BLaER1 treated with 17β-estradiol and CSF1 and Interleukin-3, amounts not matched to agents 10 nM and 100 nM (cell line): ENCODE measurements at regions not wholly inside any gene's neighbourhood (a gene's known extent, or its start where the extent isn't known, plus 50 kb on each side); places are given as distances from the start of the nearest gene placed in this dataset.

Experiments used
- H3K27ac ChIP-seq, 11 experiments: shearing (Covaris generic); formaldehyde crosslinking; 2 replicates each; pipeline ENCODE4 v1.8.1; 2022
- H3K27me3 ChIP-seq, 11 experiments: shearing (Covaris generic); formaldehyde crosslinking; 2 replicates each; pipeline ENCODE4 v1.8.1; 2022
- H3K36me3 ChIP-seq, 11 experiments: shearing (Covaris generic); formaldehyde crosslinking; 2 replicates each; pipeline ENCODE4 v1.8.1; 2022
- H3K4me1 ChIP-seq, 10 experiments: shearing (Covaris generic); formaldehyde crosslinking; 2 replicates each; pipeline ENCODE4 v1.8.1; 2022
- H3K4me2 ChIP-seq, 11 experiments: shearing (Covaris generic); formaldehyde crosslinking; 2 replicates each; pipeline ENCODE4 v1.8.1; 2022
- H3K4me3 ChIP-seq, 10 experiments: shearing (Covaris generic); formaldehyde crosslinking; 2 replicates each; pipeline ENCODE4 v1.8.1; 2022
- H3K9ac ChIP-seq, 11 experiments: shearing (Covaris generic); formaldehyde crosslinking; 2 replicates each; pipeline ENCODE4 v1.8.1; 2022
- H3K9me3 ChIP-seq, 11 experiments: shearing (Covaris generic); formaldehyde crosslinking; replicated peaks in 1 of 11; 2 replicates each; pipeline ENCODE4 v1.8.1; 2022
- H4K20me1 ChIP-seq, 11 experiments: shearing (Covaris generic); formaldehyde crosslinking; 2 replicates each; pipeline ENCODE4 v1.8.1; 2022
- Cebpa-rat ChIP-seq, 11 experiments: shearing (Covaris generic); IDR thresholded peaks; 2 replicates each; pipeline ENCODE4 v1.8.1; 2022

DNA sequence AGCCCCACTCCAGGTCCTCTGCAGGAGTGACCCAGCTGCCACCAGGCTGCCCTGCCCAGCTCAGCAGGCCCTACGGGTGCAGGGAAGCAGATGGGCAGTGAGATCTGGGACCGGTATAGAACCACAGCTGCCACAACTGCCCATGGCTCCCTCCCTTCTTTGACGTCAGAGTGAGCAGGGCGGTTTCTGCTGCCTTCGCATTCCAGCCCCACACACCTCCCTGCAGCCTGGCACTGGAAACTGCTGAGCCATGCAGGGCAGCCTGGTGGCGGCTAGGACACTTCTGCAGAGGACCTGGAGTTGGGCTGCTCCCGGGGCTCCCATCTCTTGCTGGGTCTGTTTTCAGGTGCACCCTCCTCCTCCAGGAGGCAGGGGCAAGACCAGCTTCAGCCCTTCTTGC lies 101.6 kb upstream of the CD93 start:
- Histone ChIP-seq H3K9ac (no peak overlapping the region), H3K4me2 (no peak overlapping the region), H4K20me1 (no peaks in the 10 kb centered on the region), H3K36me3 (no peaks in the 10 kb centered on the region), H3K27me3 (no peaks in the 10 kb centered on the region), H3K4me1 (peaks cover 0 to 20% (median 0%) of the 10 kb centered on the region in 10 experiments; a peak in 5 of 20 replicates), H3K9me3 (peaks cover 0 to 20% (median 5%) of the 10 kb centered on the region in 11 experiments; a peak in 10 of 22 replicates), H3K27ac (peak overlapping the region in 1 of 11 experiments; percentile 12; a peak in 2 of 22 replicates), H3K4me3 (no peak overlapping the region)
- no peak for TF ChIP-seq Cebpa-rat (IDR thresholded peaks at IDR 0.05)

DNA sequence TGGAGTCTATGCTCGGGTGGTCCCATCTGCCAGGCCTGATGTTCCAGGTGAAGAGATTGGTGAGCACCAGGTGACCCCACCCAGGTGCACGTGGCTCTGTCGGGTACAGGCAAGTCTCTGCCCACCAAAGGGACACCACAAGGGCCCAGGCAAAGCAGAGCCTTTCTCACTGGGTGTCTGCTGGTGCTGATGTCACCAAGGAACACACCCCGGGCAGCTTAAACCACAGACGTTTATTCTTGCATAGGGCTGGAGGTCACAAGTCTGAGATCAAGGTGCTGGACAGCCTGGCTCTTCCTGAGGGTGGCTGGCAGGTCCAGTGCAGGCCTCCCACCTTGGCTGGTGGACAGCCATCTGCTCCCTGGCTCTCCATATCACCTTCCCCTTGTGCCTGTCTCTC lies 100.7 kb upstream of the CD93 start:
- Histone ChIP-seq H3K27me3 (no peaks in the 10 kb centered on the region), H3K4me1 (peaks cover 0 to 20% (median 0%) of the 10 kb centered on the region in 10 experiments; a peak in 5 of 20 replicates), H3K4me3 (no peak overlapping the region), H3K36me3 (no peaks in the 10 kb centered on the region), H3K9me3 (peaks cover 0 to 26% (median 8%) of the 10 kb centered on the region in 11 experiments; a peak in 12 of 22 replicates), H3K4me2 (no peak overlapping the region), H4K20me1 (no peaks in the 10 kb centered on the region), H3K27ac (peak overlapping the region in 1 of 11 experiments; percentile 4; a peak in 2 of 22 replicates), H3K9ac (no peak overlapping the region)
- no peak for TF ChIP-seq Cebpa-rat (IDR thresholded peaks at IDR 0.05)

DNA sequence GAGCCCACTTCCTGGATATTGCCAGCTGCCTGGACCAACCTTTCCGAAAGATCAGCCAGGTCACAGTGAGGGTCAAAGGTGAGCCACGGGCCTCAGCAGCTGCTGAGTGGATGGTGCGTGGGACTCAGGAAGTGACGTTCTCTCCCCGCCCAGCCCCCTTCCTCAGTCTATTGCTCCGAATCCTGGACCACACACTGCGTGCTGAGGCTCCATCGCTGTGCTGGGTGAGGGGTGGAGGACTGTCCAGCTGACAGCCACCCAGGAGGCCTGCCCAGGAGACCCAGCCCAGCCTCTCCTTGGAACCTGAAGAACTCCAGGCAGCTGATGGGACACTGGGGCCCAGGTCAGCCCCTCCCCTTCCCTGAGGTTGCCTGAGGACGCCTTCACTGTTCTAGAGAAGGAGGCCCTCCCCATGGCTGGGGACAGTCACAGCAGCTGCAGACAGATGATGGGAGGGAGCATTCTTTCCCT lies 94.4 kb upstream of the CD93 start:
- no peak overlapping the region for H3K4me3 ChIP-seq
- no peak overlapping the region for H3K9ac ChIP-seq
- peak overlapping the region in 3 of 11 experiments; percentile 1 to 7 (median 5); a peak in 3 of 22 replicates for H3K27ac ChIP-seq
- no peak for TF ChIP-seq Cebpa-rat (IDR thresholded peaks at IDR 0.05)
- peaks cover 7 to 28% (median 19%) of the 10 kb centered on the region in 11 experiments; a peak in 19 of 22 replicates for H3K9me3 ChIP-seq
- no peaks in the 10 kb centered on the region for H4K20me1 ChIP-seq
- H3K4me2 ChIP-seq, result peak overlapping the region in 5 of 11 experiments; percentile 4 to 36 (median 16); a peak in 6 of 22 replicates
- peaks cover 0 to 20% (median 0%) of the 10 kb centered on the region in 10 experiments; a peak in 8 of 20 replicates for H3K4me1 ChIP-seq
- H3K27me3 ChIP-seq, result no peaks in the 10 kb centered on the region
- H3K36me3 ChIP-seq, result no peaks in the 10 kb centered on the region

DNA sequence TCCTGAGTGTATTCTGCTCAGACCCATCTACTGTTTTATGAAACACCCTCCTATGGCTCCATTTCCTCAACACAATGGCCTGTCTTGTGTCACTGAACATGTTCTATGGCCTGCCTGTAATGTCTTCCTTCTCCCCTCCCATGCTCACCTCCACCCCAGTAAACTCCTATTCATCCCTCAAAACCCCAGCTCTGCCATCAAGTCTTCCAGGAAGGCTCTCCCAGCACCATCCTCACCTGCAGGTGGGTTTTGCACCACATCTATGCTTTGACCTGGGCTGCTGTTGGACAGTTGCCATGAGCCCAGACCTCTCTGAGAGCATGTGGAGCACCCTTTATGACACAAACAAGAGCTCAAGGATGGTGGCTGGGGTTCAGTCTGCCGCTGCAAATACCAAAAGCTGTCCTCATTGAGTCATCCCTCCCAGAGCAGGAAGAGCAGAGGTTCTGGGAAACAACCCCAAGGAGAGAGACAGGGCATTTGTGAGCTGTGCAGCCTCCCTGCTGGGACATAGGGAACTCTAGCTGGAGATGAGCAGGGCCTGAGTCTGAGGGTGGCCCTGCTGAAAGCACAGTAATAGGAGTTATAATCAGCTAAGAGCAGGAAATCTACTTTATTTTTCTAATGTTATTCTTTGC lies 93.8 kb upstream of the CD93 start:
- Histone ChIP-seq H3K27ac (peak overlapping the region in 2 of 11 experiments; percentile 1 to 7; a peak in 3 of 22 replicates), H3K4me1 (peaks cover 0 to 20% (median 0%) of the 10 kb centered on the region in 10 experiments; a peak in 8 of 20 replicates), H3K27me3 (no peaks in the 10 kb centered on the region), H3K9ac (no peak overlapping the region), H4K20me1 (no peaks in the 10 kb centered on the region), H3K4me2 (peak overlapping the region in 4 of 11 experiments; percentile 5 to 36 (median 24); a peak in 4 of 22 replicates), H3K36me3 (no peaks in the 10 kb centered on the region), H3K9me3 (peaks cover 7 to 22% (median 19%) of the 10 kb centered on the region in 11 experiments; a peak in 19 of 22 replicates), H3K4me3 (no peak overlapping the region)
- no peak for TF ChIP-seq Cebpa-rat (IDR thresholded peaks at IDR 0.05)

DNA sequence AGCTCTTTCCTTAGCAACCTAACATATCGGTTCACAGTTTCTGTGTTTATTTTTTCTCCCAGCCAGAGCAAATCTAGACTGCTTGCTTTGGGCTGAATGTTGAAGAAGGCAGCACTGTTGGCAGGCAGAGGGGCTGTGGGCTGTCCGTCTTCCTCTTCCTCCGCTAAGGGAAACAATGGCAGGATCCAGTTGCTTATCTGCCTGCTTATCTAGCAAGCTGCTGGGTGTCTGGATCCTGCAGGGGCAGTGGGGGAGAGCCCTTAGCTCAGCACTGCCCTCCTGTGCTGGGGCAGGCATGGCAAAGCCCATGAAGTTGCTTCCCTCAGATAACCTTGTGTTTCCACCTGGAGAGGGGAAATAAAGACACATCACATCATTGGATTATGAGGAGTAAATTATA lies 92.7 kb upstream of the CD93 start:
- no peak overlapping the region for H3K9ac ChIP-seq
- H3K27me3 ChIP-seq, result no peaks in the 10 kb centered on the region
- TF ChIP-seq Cebpa-rat (IDR thresholded peaks at IDR 0.05), result no peak
- H4K20me1 ChIP-seq, result no peaks in the 10 kb centered on the region
- H3K27ac ChIP-seq, result 0 out of 22 replicates have a peak overlapping the region, but pooled peaks of 1 of the 11 experiments have one; percentile 1
- H3K36me3 ChIP-seq, result no peaks in the 10 kb centered on the region
- peaks cover 0 to 20% (median 0%) of the 10 kb centered on the region in 10 experiments; a peak in 8 of 20 replicates for H3K4me1 ChIP-seq
- H3K9me3 ChIP-seq, result peaks cover 7 to 22% (median 17%) of the 10 kb centered on the region in 11 experiments; a peak in 19 of 22 replicates
- H3K4me2 ChIP-seq, result 0 out of 22 replicates have a peak overlapping the region, but pooled peaks of 1 of the 11 experiments have one; percentile 6
- no peak overlapping the region for H3K4me3 ChIP-seq

DNA sequence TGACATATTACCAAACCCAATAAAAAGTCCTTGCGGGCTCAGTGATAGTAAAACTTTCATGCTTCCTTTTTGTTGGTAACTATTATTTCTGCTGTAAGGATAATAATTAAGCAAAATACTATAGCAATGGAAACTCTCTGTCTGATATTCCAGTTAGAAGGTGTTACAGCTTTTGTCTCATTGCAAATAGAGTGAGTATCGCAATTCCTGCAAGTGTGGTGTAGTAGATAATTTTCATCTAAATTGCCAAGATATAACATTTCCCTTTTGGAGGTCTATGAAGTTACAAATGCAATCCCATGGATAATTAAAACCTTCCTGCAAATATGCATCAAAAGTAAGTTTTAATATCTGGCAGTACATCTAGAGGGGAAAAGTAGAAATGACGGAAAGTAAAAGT lies 88.7 kb upstream of the CD93 start:
- Histone ChIP-seq H3K9ac (no peak overlapping the region), H3K4me1 (peaks cover 0 to 25% (median under 1%) of the 10 kb centered on the region in 10 experiments; a peak in 7 of 20 replicates), H3K9me3 (peaks cover 0 to 17% (median 13%) of the 10 kb centered on the region in 11 experiments; a peak in 17 of 22 replicates), H3K27ac (no peak overlapping the region), H3K4me3 (no peak overlapping the region), H3K36me3 (no peaks in the 10 kb centered on the region), H3K4me2 (no peak overlapping the region), H4K20me1 (no peaks in the 10 kb centered on the region), H3K27me3 (no peaks in the 10 kb centered on the region)
- no peak for TF ChIP-seq Cebpa-rat (IDR thresholded peaks at IDR 0.05)

DNA sequence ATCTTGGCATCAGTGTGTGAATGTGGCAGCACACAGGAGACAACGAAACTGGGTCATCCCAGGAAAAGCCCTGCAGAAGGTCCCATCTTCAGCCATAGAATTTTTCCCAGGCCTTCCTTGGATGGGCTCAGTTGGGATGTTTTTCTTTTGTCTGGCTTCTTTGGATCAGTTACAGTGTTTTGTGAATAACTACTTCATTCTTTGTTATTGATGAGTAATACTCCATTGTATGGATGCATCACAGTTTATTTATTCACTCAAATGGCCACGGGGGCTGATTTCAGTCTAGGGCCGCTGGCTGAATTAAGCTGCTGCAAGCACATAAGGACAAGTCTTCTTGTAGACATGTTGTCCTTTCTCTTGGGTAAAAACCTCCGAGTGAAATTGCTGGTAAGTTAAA lies 81.3 kb upstream of the CD93 start:
- TF ChIP-seq Cebpa-rat (IDR thresholded peaks at IDR 0.05), result no peak
- H3K9ac ChIP-seq, result no peak overlapping the region
- H3K36me3 ChIP-seq, result no peaks in the 10 kb centered on the region
- no peaks in the 10 kb centered on the region for H3K27me3 ChIP-seq
- no peak overlapping the region for H3K4me2 ChIP-seq
- no peaks in the 10 kb centered on the region for H4K20me1 ChIP-seq
- peaks cover 0 to 57% (median 25%) of the 10 kb centered on the region in 10 experiments; a peak in 18 of 20 replicates for H3K4me1 ChIP-seq
- H3K27ac ChIP-seq, result no peak overlapping the region
- no peak overlapping the region for H3K4me3 ChIP-seq
- no peaks in the 10 kb centered on the region for H3K9me3 ChIP-seq

DNA sequence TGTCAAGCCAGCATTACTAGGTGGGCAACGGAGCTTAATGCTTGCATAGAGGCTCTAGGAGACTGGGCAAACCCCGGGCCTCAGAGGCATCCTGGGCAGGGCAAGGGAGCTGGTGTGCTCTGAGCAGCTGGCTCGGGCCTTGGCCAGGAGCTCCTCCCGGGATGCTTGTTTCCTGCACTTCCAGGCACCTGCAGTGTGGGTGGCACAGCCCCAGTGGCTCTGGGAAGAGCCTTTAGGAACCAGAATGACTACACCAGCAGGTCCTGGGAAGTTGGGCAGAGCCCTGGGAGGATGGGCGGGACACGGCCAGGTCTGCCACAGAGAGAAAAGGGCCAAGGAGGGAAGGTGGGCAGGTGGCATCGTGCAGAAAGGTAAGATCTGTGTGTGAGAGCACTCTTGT lies 80.4 kb upstream of the CD93 start:
- Histone ChIP-seq H3K27me3 (no peaks in the 10 kb centered on the region), H3K27ac (no peak overlapping the region), H3K36me3 (no peaks in the 10 kb centered on the region), H3K4me2 (no peak overlapping the region), H3K9me3 (no peaks in the 10 kb centered on the region), H4K20me1 (no peaks in the 10 kb centered on the region), H3K4me3 (no peak overlapping the region), H3K9ac (no peak overlapping the region), H3K4me1 (peaks cover 3 to 59% (median 33%) of the 10 kb centered on the region in 10 experiments)
- TF ChIP-seq Cebpa-rat (IDR thresholded peaks at IDR 0.05), result no peak

DNA sequence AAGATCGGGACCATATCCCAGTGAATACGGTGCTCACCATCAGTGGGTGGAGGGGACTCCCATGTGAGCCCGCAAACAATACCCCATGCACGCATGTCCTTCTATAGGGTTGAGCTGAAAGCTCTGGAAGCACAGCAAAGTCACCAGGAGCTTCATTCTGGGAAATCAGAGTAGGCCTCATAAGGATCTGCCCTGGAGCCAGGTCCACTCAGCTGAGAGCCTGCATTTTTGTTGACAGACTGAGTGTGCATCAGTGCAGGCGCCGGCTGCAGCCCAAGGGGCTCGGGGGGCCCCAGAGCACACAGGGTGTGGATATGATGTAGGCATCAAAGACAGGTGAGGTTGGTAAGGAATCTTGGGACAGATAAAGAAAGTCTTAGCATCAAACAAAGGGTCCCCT lies 79.8 kb upstream of the CD93 start:
- H3K4me3 ChIP-seq, result no peak overlapping the region
- no peak for TF ChIP-seq Cebpa-rat (IDR thresholded peaks at IDR 0.05)

More for the DNA sequence above, 79.8 kb upstream of the CD93 start:
- no peaks in the 10 kb centered on the region for H3K27me3 ChIP-seq
- H3K9ac ChIP-seq, result no peak overlapping the region
- H3K9me3 ChIP-seq, result no peaks in the 10 kb centered on the region
- peak overlapping the region in 2 of 11 experiments; percentile 47 to 65; a peak in 3 of 22 replicates for H3K4me2 ChIP-seq
- H3K36me3 ChIP-seq, result no peaks in the 10 kb centered on the region
- no peak overlapping the region for H3K27ac ChIP-seq
- no peaks in the 10 kb centered on the region for H4K20me1 ChIP-seq
- peaks cover 9 to 62% (median 39%) of the 10 kb centered on the region in 10 experiments for H3K4me1 ChIP-seq
